Activated T-cell treated with anti-CD3 and anti-CD28 coated beads for 1 hour (primary cell): ENCODE measurements at regions not wholly inside any gene's neighbourhood (a gene's known extent, or its start where the extent isn't known, plus 50 kb on each side); places are given as distances from the start of the nearest gene placed in this dataset.

Experiments
- DNase-seq: peaks from one replicate; pipeline ENCODE4 v3.0.0-alpha.2; 2020; ENCODE audit warnings: low read depth

GRCh38 chr6:145244349-145245100 lies 490.8 kb downstream of the EPM2A start:
- DNase-seq = no peak

- no peak for DNase-seq
Observed at GRCh38 chr6:145245119-145245518, 490.2 kb downstream of the EPM2A start.

GRCh38 chr6:145247692-145248419 lies 487.5 kb downstream of the EPM2A start:
- no peak for DNase-seq

DNA sequence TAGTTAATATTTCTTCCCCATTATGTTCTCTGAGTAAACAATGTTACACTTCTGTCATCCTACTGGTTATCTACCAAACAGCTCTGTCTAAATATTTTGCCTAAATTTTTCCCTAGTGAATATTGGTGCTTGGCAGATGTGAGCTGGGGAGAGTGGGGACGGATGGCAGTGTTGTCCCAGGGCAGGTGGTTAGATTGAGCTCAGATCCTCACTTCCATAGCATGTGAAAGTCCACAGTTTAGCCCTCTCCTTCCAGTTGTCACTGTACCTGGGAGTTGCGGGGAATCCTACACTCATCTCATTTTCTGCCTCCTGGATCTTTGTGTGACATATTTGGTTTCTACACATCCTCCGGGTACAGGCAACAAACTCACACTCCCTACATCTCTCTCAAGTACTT lies 484.9 kb downstream of the EPM2A start:
- no peak for DNase-seq

GRCh38 chr6:145252737-145253136 lies 482.6 kb downstream of the EPM2A start:
- no peak for DNase-seq

DNA sequence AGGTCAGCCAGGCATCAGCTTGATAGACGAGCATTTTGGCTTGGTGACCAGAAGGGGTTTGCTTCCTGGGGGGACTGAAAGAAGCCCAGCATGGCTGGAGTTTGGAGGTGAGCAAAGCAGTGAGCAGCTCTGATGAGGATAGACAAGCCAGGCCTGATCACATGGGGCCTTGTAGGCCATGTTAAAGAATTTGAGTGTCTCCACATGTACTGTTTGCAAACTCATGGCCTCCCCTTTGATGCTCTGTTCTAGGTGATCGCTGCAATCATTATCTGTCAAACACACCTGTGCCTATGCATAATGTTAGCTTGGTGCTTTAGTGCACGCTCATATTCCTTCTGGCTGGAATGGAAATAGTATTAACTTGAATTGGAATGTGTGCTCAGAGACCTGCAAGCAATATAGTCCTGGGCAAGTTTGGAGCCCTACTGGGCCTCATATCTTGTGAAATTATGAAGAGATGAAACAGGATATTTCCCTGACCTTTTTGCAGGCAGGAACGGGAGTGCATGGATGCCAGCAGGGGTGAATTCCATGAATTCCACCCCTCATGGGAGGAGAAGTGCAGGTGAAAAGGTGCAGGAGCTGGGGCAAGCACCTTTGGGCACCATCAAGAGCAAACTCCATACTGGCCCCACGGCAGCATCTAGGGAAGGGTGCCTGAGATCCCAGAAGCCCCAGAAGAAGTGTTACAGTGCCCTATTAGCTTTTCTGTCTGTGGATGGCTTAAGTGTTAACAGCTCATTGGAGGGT lies 480.5 kb downstream of the EPM2A start:
- no peak for DNase-seq

- DNase-seq = no peak
Observed at GRCh38 chr6:145257704-145258103, 477.6 kb downstream of the EPM2A start.

DNA sequence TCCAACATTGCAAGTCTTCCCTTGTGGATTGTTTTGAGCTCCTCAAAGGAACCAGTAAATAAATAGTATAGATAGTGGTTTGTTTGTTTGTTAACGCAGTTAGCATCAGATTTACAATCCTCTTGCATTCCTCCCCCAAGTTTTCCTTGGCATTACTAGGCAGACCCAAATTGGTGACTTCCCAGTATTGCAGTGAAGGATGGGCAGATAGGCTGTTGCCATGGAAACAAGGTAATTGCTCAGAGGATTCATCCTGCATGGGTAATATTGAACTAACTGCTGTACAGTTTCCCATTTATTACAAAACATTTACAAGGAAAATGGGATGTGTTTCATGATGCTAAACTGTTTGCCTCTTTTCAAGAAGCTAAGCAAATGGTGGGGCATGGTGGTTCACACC lies 477.2 kb downstream of the EPM2A start:
- DNase-seq = no peak

DNA sequence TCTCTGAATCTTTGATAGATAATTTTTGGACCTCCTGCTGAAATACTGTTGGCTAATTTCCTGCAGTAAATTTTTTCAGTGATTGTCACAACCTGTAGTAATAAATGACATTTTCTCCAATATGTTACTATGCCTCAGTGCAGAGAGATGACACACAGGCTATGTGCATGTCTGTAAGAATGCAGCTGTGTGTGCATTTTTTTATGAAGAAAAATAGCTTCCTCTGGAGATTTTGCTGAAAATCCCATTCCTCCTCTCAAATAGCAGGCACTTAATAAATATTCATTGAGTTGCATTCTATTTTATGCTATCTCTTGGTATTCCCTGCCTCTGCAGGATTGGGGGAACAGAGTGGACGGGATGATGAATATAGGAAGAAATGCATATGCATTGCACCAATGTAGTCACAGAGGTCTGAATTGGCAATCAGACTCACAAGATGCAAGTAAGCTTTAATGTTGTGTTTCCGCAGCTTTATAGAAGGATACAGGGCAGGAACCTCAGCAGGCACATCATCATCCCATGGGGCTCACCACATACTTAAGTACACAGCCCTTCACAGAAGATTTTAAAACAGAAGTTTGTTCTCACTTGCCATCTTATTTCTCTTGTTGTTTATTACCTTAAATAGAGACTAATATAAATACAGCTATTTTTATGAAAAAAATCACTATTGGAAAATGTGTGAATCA lies 474.7 kb downstream of the EPM2A start:
- no peak for DNase-seq

GRCh38 chr6:145261758-145262157 lies 473.6 kb downstream of the EPM2A start:
- DNase-seq = no peak

GRCh38 chr6:145262771-145263170 lies 472.5 kb downstream of the EPM2A start:
- DNase-seq = no peak

DNA sequence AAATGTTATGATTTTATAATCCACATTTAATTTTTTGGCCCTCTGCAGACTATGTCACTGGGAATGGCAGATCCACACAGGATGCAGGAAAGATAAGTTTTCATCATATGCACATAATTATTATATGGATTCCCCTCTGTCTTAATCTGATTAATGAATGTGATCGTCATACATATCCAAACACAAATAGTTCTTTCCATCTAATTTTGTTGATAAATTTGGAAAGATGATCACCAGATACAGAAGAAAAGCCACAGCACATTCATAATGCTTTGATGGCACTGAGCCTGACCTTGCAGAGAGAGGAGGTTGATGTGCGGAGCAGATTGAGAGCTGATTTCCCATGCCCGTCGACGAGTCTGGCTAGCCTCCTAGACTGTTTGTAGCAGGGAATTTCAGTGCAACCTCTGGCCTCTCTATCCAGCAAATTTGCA lies 471.5 kb downstream of the EPM2A start:
- DNase-seq = no peak

DNA sequence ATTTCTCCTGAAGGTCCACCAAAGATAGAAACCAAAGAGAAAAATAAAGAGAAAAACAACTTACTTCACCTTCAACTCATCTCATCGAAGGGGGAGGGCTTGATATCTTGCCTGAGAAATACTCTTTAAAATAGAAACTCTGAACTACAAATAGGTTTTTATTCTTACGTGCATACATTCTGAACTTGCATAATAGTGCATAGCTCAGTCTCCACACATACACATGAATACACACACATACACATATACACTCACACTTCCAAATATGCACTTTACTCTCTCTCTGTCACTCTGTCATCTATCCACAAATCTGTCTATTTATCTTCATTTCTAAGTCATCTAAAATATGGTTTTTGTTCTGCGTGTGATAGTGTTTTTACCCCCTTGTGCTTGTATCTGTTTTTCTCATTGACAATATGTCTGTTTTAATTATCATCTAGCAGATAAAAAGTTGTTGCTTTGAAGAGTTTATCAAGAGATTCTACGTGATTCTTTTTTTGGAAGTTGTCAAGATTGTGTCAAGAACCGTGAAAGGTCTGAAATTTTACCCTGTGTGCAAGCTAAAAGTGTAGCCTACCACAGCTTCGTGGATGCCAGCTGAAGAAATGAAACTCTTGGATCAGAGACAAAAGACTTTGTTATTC lies 468.8 kb downstream of the EPM2A start:
- no peak for DNase-seq

GRCh38 chr6:145267076-145267867 lies 468.0 kb downstream of the EPM2A start:
- no peak for DNase-seq

- no peak for DNase-seq
Observed at GRCh38 chr6:145270464-145270863, 464.9 kb downstream of the EPM2A start.

DNA sequence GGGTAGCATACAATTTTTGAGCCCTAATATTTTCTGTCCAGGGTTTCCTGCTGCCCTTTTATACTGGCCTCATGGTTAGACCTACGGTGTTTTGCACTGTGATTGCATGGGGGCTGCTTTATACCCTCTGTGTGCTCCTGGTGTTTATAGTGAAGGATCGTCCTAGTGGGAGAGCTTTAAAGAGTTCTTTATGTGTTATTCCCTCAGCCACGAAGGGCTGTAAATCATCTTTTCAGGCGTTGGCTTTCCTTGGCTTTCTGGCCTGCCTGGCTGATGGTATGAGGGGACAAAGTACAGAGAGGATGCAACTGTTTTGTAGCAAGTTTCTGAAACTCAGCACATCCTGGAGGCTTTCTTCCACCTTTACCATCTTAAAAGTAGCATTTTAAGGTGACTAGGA lies 464.3 kb downstream of the EPM2A start:
- DNase-seq = no peak

GRCh38 chr6:145271577-145271976 lies 463.7 kb downstream of the EPM2A start:
- DNase-seq = no peak

DNA sequence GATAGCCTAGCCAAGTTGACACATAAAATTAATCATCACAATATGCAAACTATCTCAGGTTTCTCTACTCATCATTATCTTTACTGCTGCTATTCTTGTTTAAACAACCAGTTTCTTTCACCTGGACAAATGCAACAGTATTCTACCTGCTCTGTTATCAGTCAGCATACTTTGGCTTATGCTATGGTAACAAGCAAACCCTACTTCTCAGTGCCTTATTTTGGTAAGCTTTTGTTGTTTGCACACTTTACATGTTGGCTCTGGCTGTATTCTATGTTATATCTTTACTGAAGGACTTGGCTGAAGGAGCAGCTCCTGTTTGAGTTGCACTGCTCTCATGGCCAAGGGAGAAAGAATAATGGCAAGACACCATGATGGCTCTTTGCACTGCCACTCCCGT lies 463.1 kb downstream of the EPM2A start:
- DNase-seq = no peak

DNA sequence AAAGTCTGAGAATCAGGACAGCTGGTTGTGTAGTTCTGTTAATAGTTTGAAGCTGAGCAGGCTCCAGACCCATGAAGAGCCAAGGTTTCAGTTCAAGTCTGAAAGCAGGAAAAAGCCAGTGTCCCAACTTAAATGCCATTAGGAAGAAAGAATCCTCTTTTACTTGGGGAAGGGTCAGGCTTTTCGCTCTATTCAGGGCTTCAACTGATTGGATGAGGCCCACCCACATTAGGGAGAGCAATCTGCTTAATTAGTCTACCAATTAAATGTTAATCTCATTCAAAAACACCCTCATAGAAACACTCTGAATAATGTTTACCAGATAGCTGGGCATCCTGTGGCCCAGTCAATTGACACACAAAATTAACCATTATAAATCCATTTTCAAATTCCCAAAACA lies 462.2 kb downstream of the EPM2A start:
- DNase-seq = no peak

DNA sequence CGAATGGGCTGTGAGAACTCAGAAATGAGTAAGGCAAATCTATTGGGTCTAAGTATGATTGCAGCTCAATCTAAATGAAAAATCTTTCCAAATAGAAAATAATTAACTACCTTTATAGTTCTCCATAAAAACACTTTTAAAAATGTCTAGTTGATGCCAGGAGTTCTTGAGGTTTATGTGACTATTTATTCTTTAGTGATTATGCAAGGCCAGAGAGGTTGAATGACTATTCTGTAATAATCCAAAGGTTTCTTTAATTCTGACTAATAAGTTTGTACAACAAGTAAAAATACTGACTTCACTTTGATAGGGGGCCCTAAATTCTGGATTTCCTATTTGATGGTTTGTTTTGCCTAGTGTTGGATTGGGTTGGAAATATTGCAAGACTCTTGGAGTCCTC lies 461.2 kb downstream of the EPM2A start:
- DNase-seq = no peak

DNA sequence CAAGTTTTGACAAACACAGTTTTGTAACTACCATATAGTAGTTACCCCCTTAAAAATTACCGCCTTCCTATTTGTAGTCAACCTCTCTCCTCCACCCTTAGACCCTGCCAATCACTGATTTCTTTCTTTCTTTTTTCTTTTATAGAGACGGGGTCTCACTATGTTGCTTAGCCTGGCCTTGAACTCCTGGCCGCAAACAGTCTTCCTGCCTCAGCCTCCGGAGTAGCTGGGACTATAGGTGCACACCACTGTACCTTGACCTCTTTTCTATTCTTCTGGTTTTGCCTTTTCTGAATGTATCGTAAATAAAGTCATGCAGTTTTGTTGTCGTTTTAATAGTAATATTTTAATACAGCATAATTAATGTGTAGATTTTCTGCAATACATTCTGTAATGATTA lies 460.3 kb downstream of the EPM2A start:
- no peak for DNase-seq
